H1 (cell line): ENCODE measurements at regions not wholly inside any gene's neighbourhood (a gene's known extent, or its start where the extent isn't known, plus 50 kb on each side); places are given as distances from the start of the nearest gene placed in this dataset.

Source experiments
- CHD7 ChIP-seq: fragments of 300-600 bp; sonication (generic); IDR thresholded peaks from 2 replicates; pipeline ENCODE4 v1.7.1; 2012; ENCODE audit warnings: low read length, moderate library complexity, mild to moderate bottlenecking, inconsistent platforms; ENCODE audit not compliant: insufficient replicate concordance
- CREB1 ChIP-seq: IDR thresholded peaks from 2 replicates; pipeline ENCODE4 v1.6.1; 2012; ENCODE audit warnings: inconsistent platforms
- TBP ChIP-seq: IDR thresholded peaks from 2 replicates; pipeline ENCODE4 v1.6.1; 2011; ENCODE audit warnings: low read depth, low read length, improper control_type of control experiment
- ZNF274 ChIP-seq: IDR thresholded peaks from 2 replicates; pipeline ENCODE4 v1.7.0; 2012; ENCODE audit warnings: low read length, borderline replicate concordance; ENCODE audit errors: extremely low read depth

GRCh38 chr2:8441371-8441770 lies 240.5 kb upstream of the ID2 start (continued):
- TF ChIP-seq CHD7 (no peak), ZNF274 (no peak), TBP (no peak), CREB1 (no peak)
